IPS-18c (cell line): ENCODE measurements at regions not wholly inside any gene's neighbourhood (a gene's known extent, or its start where the extent isn't known, plus 50 kb on each side); places are given as distances from the start of the nearest gene placed in this dataset.

Experiments used
- H3K4me3 ChIP-seq: 2 replicates; pipeline ENCODE4 v1.7.0; 2013; ENCODE audit warnings: low read depth, mild to moderate bottlenecking, low read length, moderate library complexity; ENCODE audit not compliant: insufficient read depth
- H3K9me3 ChIP-seq: one replicate; pipeline ENCODE4 v1.6.1; 2013; ENCODE audit warnings: mild to moderate bottlenecking, low read length, moderate library complexity; ENCODE audit not compliant: control insufficient read depth, insufficient read depth

GRCh38 chr16:86919578-86920305 lies 341.4 kb downstream of the FOXL1 start:
- no peak overlapping the region; the same call in 1 of the 2 replicates for H3K4me3 ChIP-seq

GRCh38 chr16:86921289-86921688 lies 342.9 kb downstream of the FOXL1 start:
- Histone ChIP-seq H3K4me3 (no peak overlapping the region), H3K9me3 (no peaks in the 10 kb centered on the region)

More at GRCh38 chr16:86919578-86920305, 341.4 kb downstream of the FOXL1 start:
- H3K9me3 ChIP-seq = no peaks in the 10 kb centered on the region

- no peak overlapping the region for H3K4me3 ChIP-seq
- H3K9me3 ChIP-seq = no peaks in the 10 kb centered on the region
Observed at GRCh38 chr16:86922311-86922710, 344.0 kb downstream of the FOXL1 start.

- H3K4me3 ChIP-seq = no peak overlapping the region
- H3K9me3 ChIP-seq = no peaks in the 10 kb centered on the region
Observed at GRCh38 chr16:86923656-86924055, 345.3 kb downstream of the FOXL1 start.

GRCh38 chr16:86924537-86924936 lies 346.2 kb downstream of the FOXL1 start:
- no peaks in the 10 kb centered on the region for H3K9me3 ChIP-seq
- H3K4me3 ChIP-seq = no peak overlapping the region

GRCh38 chr16:86925067-86925791 lies 346.9 kb downstream of the FOXL1 start:
- H3K9me3 ChIP-seq = no peaks in the 10 kb centered on the region
- H3K4me3 ChIP-seq = no peak overlapping the region

GRCh38 chr16:86926181-86927094 lies 348.1 kb downstream of the FOXL1 start:
- Histone ChIP-seq H3K4me3 (no peak overlapping the region), H3K9me3 (no peaks in the 10 kb centered on the region)

- H3K4me3 ChIP-seq = no peak overlapping the region
- peaks cover 3% of the 10 kb centered on the region for H3K9me3 ChIP-seq
Observed at GRCh38 chr16:86927699-86928098, 349.4 kb downstream of the FOXL1 start.

GRCh38 chr16:86928523-86929011 lies 350.2 kb downstream of the FOXL1 start:
- no peak overlapping the region for H3K4me3 ChIP-seq
- peaks cover 4% of the 10 kb centered on the region for H3K9me3 ChIP-seq

GRCh38 chr16:86929057-86929871 lies 350.9 kb downstream of the FOXL1 start:
- H3K4me3 ChIP-seq = no peak overlapping the region
- peaks cover 4% of the 10 kb centered on the region for H3K9me3 ChIP-seq

- H3K9me3 ChIP-seq = peaks cover 4% of the 10 kb centered on the region
- H3K4me3 ChIP-seq = no peak overlapping the region
Observed at GRCh38 chr16:86930001-86930400, 351.7 kb downstream of the FOXL1 start.

GRCh38 chr16:86930663-86931373 lies 352.5 kb downstream of the FOXL1 start:
- H3K9me3 ChIP-seq = peaks cover 4% of the 10 kb centered on the region
- no peak overlapping the region for H3K4me3 ChIP-seq

- Histone ChIP-seq H3K4me3 (no peak overlapping the region), H3K9me3 (peaks cover 4% of the 10 kb centered on the region)
Observed at GRCh38 chr16:86931410-86931941, 353.1 kb downstream of the FOXL1 start.

GRCh38 chr16:86932130-86932982 lies 354.0 kb downstream of the FOXL1 start:
- Histone ChIP-seq H3K4me3 (no peak overlapping the region), H3K9me3 (peaks cover 4% of the 10 kb centered on the region)
